Activated T-helper 1 cell treated with anti-CD3 and anti-CD28 coated beads, Interleukin-12 subunit alpha, Interleukin-12 subunit beta, Interleukin-2, Interleukin-4 antibody, amounts not matched to agents 30 ng/mL and 10 ng/mL and 1 ng/mL, durations not matched to agents 14 hours and 24 hours and 36 hours (primary cell): ENCODE measurements at regions not wholly inside any gene's neighbourhood (a gene's known extent, or its start where the extent isn't known, plus 50 kb on each side); places are given as distances from the start of the nearest gene placed in this dataset.
"Not testable (repeated sequence)": the region's sequence is repeated elsewhere in the genome, so short reads cannot be mapped to it uniquely, and the experiment has no call there.

Experiments
- DNase-seq: peaks from one replicate; pipeline ENCODE4 v3.0.0; 2021; ENCODE audit warnings: low spot score
- H3K27ac Mint-ChIP-seq: one replicate; pipeline ENCODE4 v1.8.0; 2021; ENCODE audit warnings: mild to moderate bottlenecking, mixed read lengths
- H3K27me3 Mint-ChIP-seq: one replicate; pipeline ENCODE4 v1.8.0; 2022; ENCODE audit warnings: mild to moderate bottlenecking, moderate library complexity, mixed read lengths; ENCODE audit not compliant: insufficient read depth
- H3K36me3 Mint-ChIP-seq: one replicate; pipeline ENCODE4 v1.8.0; 2021; ENCODE audit warnings: low read depth, mixed read lengths
- H3K4me1 Mint-ChIP-seq: one replicate; pipeline ENCODE4 v1.8.0; 2021; ENCODE audit warnings: low read depth, mixed read lengths
- H3K4me3 Mint-ChIP-seq: one replicate; pipeline ENCODE4 v1.8.0; 2021; ENCODE audit warnings: mild to moderate bottlenecking, moderate library complexity, mixed read lengths
- H3K9me3 Mint-ChIP-seq: one replicate; pipeline ENCODE4 v1.8.0; 2021; ENCODE audit warnings: mixed read lengths
- intact Hi-C: fragments of 100-400 bp; cut with micrococcal nuclease; formaldehyde crosslinking; loops from one replicate; pipeline ENCODE4 v1.15.1; 2024

DNA sequence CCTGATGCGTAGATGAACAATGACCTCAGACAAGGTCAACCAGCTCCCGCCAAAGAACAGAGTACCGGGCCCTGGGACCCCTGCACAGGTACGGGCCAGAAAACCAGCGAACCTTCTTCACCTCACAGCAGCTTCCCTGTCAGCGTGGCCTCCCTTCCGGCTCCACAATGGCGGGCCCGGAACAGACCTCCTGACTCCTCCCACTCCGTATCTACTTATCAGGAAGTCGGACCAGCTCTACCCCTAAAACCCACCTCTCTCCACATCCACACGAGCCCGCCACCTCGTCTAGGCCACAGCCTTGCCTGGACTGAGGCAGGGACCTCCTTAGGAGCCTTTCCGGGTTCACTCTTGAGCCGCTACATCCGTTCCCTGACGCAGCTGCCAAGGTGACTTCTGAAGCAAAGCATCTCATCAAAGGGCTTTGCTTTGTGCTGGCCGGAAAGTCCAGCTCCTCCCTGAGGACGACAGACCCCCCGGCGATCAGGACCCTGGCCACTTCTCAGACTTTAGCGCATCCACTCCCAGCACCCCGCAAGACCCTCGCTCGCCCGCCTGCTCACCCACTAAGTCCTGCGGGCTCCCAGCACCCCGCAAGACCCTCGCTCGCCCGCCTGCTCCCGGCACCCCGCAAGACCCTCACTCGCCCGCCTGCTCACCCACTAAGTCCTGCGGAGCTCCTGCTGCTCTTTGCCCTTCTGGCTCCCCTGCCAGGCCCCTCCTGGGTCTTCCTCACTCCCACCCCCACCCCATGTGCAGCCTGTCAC is 308.3 kb upstream of the FOXQ1 start:
- no peaks in the 10 kb centered on the region for H3K9me3 Mint-ChIP-seq
- H3K36me3 Mint-ChIP-seq, result no peaks in the 10 kb centered on the region
- no peak overlapping the region for H3K4me3 Mint-ChIP-seq
- intact Hi-C loops, result no loop called here
- H3K27ac Mint-ChIP-seq, result no peak overlapping the region
- H3K4me1 Mint-ChIP-seq, result no peaks in the 10 kb centered on the region
- no peak for DNase-seq
- no peaks in the 10 kb centered on the region for H3K27me3 Mint-ChIP-seq

DNA sequence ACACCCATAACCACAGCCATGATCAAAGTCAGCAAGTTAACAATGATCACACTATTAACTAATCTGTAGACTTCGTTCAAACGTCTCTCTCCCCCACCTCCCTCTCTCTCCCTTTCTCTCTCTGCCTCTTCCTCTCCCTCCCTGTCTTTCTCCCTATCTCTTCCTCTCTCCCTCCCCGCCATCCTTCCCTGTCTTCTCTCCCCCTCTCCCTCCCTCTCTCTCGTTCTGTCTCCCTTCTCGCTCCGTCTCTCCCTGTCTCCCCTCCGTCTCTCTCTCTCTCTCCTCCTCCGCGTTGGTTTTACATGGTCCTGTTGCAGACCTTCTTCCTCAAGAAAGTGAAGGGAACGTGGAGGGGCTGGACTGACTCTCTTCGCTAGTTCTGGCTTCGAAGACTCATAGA is 308.9 kb upstream of the FOXQ1 start:
- H3K4me1 Mint-ChIP-seq, result no peaks in the 10 kb centered on the region
- H3K9me3 Mint-ChIP-seq, result no peaks in the 10 kb centered on the region
- no peak overlapping the region for H3K27ac Mint-ChIP-seq
- intact Hi-C loops, result no loop called here
- peaks cover 5% of the 10 kb centered on the region for H3K27me3 Mint-ChIP-seq
- H3K36me3 Mint-ChIP-seq, result no peaks in the 10 kb centered on the region
- H3K4me3 Mint-ChIP-seq, result no peak overlapping the region
- no peak for DNase-seq

DNA sequence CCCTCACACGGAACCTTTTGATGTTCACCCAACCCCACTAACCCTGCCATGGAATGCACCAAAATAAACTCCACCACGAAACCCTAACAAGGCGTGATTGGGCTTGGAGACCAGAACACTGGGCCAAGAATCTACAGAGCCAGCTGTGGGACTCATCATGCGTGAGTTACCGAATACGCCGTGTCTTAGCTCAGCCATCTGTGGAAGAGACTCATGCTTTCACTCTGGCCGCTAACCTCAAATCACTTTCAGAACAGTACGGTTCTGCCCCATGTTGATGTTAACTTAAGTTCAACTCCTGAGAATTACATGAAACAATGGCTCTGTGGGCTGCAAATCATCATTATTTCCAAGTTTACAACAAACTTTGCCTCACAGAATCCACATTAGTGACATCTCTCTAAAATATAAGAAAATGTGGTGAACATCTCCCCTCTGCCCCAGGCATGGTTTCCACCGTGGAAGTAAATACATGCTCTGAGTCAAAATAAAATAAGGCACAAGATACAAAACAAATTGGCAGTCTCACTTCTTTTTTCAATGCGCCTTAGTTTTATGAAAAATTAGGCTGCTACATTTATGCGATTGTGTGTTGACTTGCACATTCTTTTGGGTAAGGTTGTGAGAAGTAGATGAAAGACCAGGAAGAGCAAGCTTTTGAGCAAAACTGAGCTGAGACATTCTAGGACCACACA is 308.9 kb upstream of the EXOC2 start:
- no peaks in the 10 kb centered on the region for H3K9me3 Mint-ChIP-seq

DNA sequence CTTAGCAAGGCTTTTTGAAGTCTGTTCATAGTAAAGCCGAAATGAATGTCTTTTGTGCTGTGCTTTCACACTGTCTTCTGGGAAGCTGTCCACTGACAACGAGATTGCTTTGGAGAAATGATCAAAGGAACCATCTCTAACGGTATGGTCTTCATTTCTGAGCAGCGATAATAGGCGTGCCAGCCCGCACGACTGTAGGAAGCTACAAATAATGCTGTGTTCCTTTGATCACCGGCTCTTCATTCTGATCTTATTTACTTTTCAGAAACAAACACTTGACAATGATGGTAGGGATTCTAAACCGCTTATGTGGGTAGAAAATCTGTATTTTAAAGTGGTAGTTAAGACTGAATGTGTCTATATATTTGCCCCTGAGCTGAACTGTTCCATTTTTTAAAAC is 306.6 kb upstream of the EXOC2 start:
- Mint-ChIP-seq H3K27ac (no peak overlapping the region), H3K4me1 (no peaks in the 10 kb centered on the region), H3K4me3 (no peak overlapping the region), H3K27me3 (peaks cover 6% of the 10 kb centered on the region), H3K9me3 (no peaks in the 10 kb centered on the region), H3K36me3 (no peaks in the 10 kb centered on the region)
- intact Hi-C loops, result no loop called here
- no peak for DNase-seq

More for the DNA sequence above, 308.9 kb upstream of the EXOC2 start:
- intact Hi-C loops, result no loop called here
- Mint-ChIP-seq H3K36me3 (no peaks in the 10 kb centered on the region), H3K27ac (no peak overlapping the region), H3K4me1 (no peaks in the 10 kb centered on the region), H3K27me3 (peaks cover 6% of the 10 kb centered on the region), H3K4me3 (no peak overlapping the region)
- no peak for DNase-seq

DNA sequence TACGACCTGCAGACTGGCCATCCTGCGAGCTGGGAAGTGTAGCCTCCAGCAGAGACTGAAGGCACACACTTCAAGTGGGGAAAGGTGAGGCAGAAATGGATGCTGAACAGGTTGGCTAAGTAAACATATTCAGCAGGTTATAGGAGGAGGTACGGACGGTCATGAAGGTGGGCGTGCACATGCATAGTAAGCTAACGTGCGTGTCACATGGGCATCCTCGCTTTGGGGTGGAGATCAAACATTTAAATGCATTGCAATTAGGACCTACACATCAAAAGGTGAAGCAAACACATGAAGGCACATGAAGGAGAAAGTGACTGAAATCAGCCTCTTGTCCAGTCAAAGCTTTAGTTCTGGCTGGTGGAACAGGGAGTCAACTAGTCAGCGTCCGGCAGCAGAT is 305.6 kb upstream of the EXOC2 start:
- Mint-ChIP-seq H3K36me3 (no peaks in the 10 kb centered on the region), H3K27ac (no peak overlapping the region), H3K4me1 (no peaks in the 10 kb centered on the region)

DNA sequence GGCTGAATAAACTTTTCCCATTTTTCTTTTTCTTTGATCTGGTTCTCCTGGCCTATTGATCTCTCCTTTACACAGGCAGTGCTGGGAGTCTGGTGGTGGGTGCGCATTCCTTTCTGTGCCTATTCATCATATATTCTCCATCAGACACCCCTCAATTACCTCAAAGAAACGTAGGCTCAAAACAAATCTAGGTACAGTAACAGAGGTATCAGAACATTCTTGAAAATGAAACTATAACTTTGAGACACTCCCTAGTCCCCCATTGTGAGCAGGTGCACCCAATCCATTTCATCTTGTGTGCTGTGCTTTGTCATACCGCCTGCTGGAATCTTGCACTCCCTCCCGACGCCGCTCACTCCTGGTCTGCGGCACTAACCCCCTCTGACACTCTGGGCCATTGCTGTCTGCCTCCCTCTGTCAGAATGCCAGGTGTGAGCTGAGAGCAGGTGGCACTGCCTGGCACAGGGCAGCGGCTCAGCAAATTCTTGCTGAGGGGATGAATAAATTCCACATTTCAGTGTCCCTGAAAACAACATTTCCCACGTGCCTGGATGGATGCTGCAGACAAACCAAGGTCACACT is 303.4 kb upstream of the EXOC2 start:
- no peaks in the 10 kb centered on the region for H3K36me3 Mint-ChIP-seq
- no peak for DNase-seq
- H3K27me3 Mint-ChIP-seq, result peaks cover 8% of the 10 kb centered on the region
- intact Hi-C loops, result no loop called here
- H3K4me3 Mint-ChIP-seq, result no peak overlapping the region
- no peaks in the 10 kb centered on the region for H3K9me3 Mint-ChIP-seq
- H3K27ac Mint-ChIP-seq, result no peak overlapping the region
- no peaks in the 10 kb centered on the region for H3K4me1 Mint-ChIP-seq

More for the DNA sequence above, 305.6 kb upstream of the EXOC2 start:
- no peak for DNase-seq
- H3K9me3 Mint-ChIP-seq, result no peaks in the 10 kb centered on the region
- peaks cover 6% of the 10 kb centered on the region for H3K27me3 Mint-ChIP-seq
- intact Hi-C loops, result no loop called here
- H3K4me3 Mint-ChIP-seq, result no peak overlapping the region

DNA sequence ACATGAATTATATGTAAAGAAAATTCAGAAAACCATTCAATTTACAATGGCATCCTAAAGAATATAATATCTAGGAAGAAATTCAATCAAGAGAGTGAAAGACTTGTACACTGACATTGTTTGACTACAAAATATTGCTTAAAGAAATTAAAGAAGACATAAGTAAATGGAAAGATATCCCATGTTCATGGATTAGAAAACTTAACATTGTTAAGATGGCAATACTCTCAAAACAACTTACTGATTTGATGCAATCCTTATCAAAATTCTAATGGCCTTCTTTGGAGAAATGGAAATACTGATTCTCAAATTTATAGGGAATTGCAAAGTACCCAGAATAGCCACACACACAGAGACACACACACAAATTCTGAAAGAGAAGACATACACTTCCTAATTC is 298.3 kb upstream of the EXOC2 start:
- H3K4me1 Mint-ChIP-seq, result no peaks in the 10 kb centered on the region
- H3K9me3 Mint-ChIP-seq, result peaks cover 7% of the 10 kb centered on the region
- H3K27ac Mint-ChIP-seq, result no peak overlapping the region
- DNase-seq, result no peak
- intact Hi-C loops, result no loop called here
- H3K4me3 Mint-ChIP-seq, result no peak overlapping the region
- H3K27me3 Mint-ChIP-seq, result peaks cover 12% of the 10 kb centered on the region
- H3K36me3 Mint-ChIP-seq, result no peaks in the 10 kb centered on the region

DNA sequence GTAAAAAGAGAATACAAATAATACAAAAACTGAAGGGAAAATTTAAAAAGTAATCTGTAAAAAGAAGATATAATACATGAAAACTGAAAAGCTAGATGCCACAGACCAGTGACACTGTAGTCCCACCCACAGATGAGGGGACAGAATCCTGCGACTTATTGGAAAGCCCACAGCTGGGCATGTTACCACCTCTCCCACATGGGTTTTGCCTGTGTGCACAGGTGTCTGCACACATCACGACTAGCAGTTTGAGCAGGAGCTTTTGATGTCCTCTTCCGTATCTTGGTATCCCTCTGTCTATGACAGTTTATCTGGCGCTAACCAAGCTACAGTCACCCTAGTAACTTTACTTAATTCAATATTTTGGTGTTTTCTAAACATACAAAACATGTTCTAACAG is 291.1 kb upstream of the EXOC2 start:
- Mint-ChIP-seq H3K9me3 (peaks cover 7% of the 10 kb centered on the region), H3K4me3 (no peak overlapping the region), H3K27me3 (peaks cover 11% of the 10 kb centered on the region), H3K4me1 (no peaks in the 10 kb centered on the region), H3K27ac (no peak overlapping the region), H3K36me3 (no peaks in the 10 kb centered on the region)
- DNase-seq, result no peak
- intact Hi-C loops, result no loop called here

DNA sequence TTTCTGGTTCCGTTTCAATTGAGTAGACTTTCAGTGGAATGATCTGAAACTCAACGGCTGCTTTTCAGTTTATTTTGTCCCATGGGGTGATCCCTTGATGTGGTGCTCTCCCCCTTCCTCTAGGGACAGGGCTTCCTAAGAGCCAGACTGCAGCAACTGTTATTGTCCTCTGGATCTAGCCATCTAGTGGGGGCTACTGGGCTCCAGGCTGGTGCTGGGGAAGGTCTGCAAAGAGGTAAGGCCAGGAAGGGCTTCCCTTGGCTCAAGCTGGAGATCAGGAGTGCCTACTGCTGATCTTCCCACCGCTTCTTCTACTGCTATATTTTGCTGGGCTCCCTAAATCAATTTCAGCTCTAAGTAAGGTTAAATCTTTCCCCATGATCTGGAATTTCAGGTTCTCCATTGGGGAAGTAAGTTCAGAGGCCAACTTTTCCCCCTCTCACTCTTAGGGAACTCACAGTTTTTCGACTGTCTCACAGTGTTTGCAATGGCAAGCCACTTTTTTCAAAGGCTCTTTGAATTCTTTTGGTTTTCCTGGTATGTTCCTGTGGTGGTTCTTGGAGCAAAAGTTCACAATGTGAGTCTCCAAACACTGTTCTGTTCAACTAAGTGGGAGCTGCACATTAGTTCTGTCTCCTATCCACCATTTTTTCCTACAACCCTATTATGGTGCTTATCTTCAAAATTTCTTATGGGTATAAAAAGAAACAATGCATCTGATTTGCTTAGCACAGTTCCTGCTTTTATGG is 286.2 kb upstream of the EXOC2 start:
- no peak overlapping the region for H3K27ac Mint-ChIP-seq
- H3K4me3 Mint-ChIP-seq, result no peak overlapping the region
- DNase-seq, result no peak
- H3K27me3 Mint-ChIP-seq, result peaks cover 11% of the 10 kb centered on the region
- no peaks in the 10 kb centered on the region for H3K4me1 Mint-ChIP-seq
- peaks cover 7% of the 10 kb centered on the region for H3K9me3 Mint-ChIP-seq
- H3K36me3 Mint-ChIP-seq, result no peaks in the 10 kb centered on the region
- intact Hi-C loops, result no loop called here

DNA sequence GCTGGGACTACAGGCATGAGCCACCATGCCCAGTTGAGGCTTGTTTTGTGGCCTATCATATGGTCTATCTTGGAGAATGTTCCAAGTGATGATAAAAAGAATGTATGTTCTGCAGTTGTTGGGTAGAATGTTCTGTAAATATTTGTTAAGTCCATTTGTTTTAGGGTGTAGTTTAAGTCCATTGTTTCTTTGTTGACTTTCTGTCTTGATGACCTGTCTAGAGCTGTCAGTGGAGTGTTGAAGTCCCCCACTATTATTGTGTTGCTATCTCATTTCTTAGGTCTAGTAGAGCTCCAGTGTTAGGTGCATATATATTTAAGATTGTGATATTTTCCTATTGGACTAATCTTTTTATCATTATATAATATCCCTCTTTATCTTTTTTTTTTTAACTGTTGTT is 284.3 kb upstream of the EXOC2 start:
- peaks cover 11% of the 10 kb centered on the region for H3K27me3 Mint-ChIP-seq
- H3K27ac Mint-ChIP-seq, H3K9me3 Mint-ChIP-seq, H3K4me3 Mint-ChIP-seq, DNase-seq, intact Hi-C loops, H3K4me1 Mint-ChIP-seq, H3K36me3 Mint-ChIP-seq: not testable (repeated sequence)

DNA sequence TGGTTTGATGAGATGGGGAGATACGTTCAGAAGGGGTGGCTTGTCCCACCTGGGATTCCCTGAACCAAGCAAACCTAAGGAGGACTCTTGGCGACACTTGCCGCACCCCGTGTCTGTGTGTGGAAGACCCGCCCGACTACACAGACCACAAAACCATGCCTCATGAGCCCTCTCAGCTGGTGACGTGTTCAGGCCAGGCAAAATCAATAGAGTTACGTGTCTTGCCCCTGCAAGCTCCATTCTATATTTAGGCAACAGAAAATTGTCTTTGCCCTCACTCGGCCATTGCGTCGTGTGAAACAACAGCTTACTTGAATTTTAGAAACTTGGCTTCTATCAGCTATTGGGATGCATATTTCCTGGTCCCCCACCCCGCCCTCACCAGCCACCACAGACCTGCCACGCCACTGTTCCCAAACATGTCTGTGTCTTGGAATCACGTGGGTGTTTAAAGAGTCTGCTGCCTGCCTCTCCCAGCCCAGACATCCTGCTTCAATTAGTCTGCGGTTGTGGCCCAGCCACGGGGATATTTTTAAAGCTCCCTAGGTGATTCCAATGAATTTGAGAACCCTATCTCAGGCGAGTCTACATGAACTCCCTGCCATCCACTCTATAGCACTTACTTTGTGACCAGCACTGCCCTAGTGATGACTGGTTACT is 279.2 kb upstream of the EXOC2 start:
- intact Hi-C loops, result no loop called here
- no peak for DNase-seq
- no peak overlapping the region for H3K4me3 Mint-ChIP-seq
- no peaks in the 10 kb centered on the region for H3K27me3 Mint-ChIP-seq
- no peaks in the 10 kb centered on the region for H3K4me1 Mint-ChIP-seq
- H3K9me3 Mint-ChIP-seq, result peaks cover 7% of the 10 kb centered on the region
- H3K27ac Mint-ChIP-seq, result no peak overlapping the region
- H3K36me3 Mint-ChIP-seq, result no peaks in the 10 kb centered on the region

DNA sequence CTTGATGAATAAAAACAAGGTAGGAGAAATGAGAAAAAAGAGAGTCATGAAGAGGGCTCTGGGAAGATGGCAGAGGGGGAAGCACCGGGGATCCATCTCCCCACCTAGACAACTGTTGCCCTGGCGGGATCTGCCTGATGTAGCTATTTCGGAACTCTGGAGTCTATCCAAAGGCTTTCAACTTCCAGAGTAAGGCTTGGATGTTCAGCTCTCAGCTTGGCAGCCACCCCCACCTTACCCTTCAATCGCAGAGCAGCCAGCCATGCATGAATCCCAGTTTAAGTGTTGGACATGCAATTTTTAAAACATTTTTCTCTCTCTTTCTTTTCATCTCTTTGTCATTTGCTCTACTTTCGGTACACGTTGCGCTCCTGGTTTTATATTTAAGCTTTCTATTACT is 275.9 kb upstream of the EXOC2 start:
- Mint-ChIP-seq H3K4me1 (no peaks in the 10 kb centered on the region), H3K4me3 (no peak overlapping the region), H3K27ac (no peak overlapping the region), H3K27me3 (peaks cover 2% of the 10 kb centered on the region), H3K36me3 (no peaks in the 10 kb centered on the region), H3K9me3 (no peaks in the 10 kb centered on the region)
- intact Hi-C loops, result no loop called here
- no peak for DNase-seq
